Right cardiac atrium (tissue), 5 donors: ENCODE measurements at regions not wholly inside any gene's neighbourhood (a gene's known extent, or its start where the extent isn't known, plus 50 kb on each side); places are given as distances from the start of the nearest gene placed in this dataset.
"Not testable (repeated sequence)": the region's sequence is repeated elsewhere in the genome, so short reads cannot be mapped to it uniquely, and the experiment has no call there.

Source experiments
- ATAC-seq, 2 donors: fragments of 200-7000 bp; cut with Tn5 transposase; one replicate each; pipeline versions ENCODE4 v1.8.0 to v1.9.1; 2020; ENCODE audit warnings: moderate library complexity in 2 of 2, mild to moderate bottlenecking in 1 of 2
- DNase-seq, 3 donors: peaks; one replicate each; pipeline ENCODE4 v3.0.0-alpha.2; 2020
- H3K27ac ChIP-seq: one replicate; pipeline ENCODE4 v1.5.1; 2013; ENCODE audit warnings: mild to moderate bottlenecking, low read length, control low read depth, moderate library complexity
- H3K27me3 ChIP-seq: one replicate; pipeline ENCODE4 v1.6.1; 2013; ENCODE audit not compliant: control insufficient read depth, insufficient read depth
- H3K4me1 ChIP-seq: one replicate; pipeline ENCODE4 v1.6.1; 2013; ENCODE audit warnings: low read length; ENCODE audit not compliant: control insufficient read depth, insufficient read depth
- H3K4me3 ChIP-seq: one replicate; pipeline ENCODE4 v1.5.1; 2013; ENCODE audit warnings: low read length, control low read depth
- H3K9me3 ChIP-seq: one replicate; pipeline ENCODE4 v1.6.1; 2013; ENCODE audit warnings: low read length; ENCODE audit not compliant: control insufficient read depth
- WGBS: extraction: QIAGEN DNeasy Blood & Tissue Kit; methylation state at CpG from one replicate; pipeline ENCODE4 v1.1.7; 2013; 5-methylcytosine and 5-hydroxymethylcytosine counted together
- intact Hi-C, 4 donors: fragments of 100-400 bp; cut with DNase I; formaldehyde crosslinking; loops; one replicate each; pipeline versions ENCODE4 v1.11.0 to v1.14.0; 2022 to 2023
- donor health status: healthy with polysubstance abuse.
- donor health status: DM: no; HTN: yes; CAD: no.
- donor health status: DM: no; HTN: no; CAD: no.
- donor health status: DM: no; HTN: yes; CAD: no; lungs with severe emphysema.
- donor health status: DM: yes; HTN: yes; CAD: no.

DNA sequence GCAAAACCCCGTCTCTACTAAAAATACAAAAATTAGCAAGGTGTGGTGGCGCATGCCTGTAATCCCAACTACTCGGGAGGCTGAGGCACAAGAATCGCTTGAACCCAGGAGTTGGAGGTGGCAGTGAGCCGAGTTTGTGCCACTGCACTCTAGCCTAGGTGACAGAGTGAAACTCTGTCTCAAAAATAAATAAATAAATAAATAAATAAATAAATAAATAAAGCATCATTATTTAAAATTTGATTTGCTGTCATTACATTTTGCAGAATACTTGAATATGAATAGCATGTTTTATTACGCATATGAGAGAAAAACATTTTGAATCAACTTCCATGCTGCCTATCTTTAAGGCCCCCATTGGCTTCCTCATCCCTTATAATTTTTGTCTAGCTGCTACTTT lies 53.4 kb upstream of the MED14 start:
- H3K27me3 ChIP-seq, ATAC-seq, H3K27ac ChIP-seq, intact Hi-C loops, H3K4me3 ChIP-seq, H3K9me3 ChIP-seq, H3K4me1 ChIP-seq, DNase-seq: not testable (repeated sequence)
- WGBS: 97% methylated on average over 6 of the region's 6 CpGs

DNA sequence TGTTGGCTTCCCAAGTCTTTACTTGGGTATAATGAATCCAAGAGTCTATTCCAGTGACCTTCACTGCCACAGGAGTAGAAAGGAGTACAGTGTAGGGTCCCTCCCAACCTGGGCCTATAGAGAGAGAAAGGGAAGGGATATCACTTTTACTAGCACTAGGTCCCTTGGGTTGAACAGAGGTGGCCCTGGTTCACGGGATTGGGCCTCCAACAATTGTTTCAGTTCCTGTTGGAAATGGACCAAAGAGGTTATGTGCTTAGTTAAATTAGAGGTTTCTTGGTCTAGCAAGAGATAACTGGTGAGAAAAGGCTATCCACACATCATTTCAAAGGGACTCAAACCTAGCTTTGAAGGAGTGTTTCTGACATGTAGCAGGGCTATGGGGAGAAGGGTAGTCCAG lies 57.1 kb upstream of the MED14 start:
- WGBS: 54% methylated on average over 1 of the region's 1 CpG
- ATAC-seq: no peak
- no peaks in the 10 kb centered on the region for H3K9me3 ChIP-seq
- H3K27ac ChIP-seq: no peak overlapping the region
- no peak overlapping the region for H3K4me3 ChIP-seq
- H3K4me1 ChIP-seq: peaks cover 1% of the 10 kb centered on the region
- DNase-seq: no peak
- intact Hi-C loops: loop anchor here in 3 of 4 donors (5.0 to 10.0 kb wide), 3 partner anchors 128 to 140 kb away; no protein-coding TSS in a partner anchor
- H3K27me3 ChIP-seq: no peaks in the 10 kb centered on the region

DNA sequence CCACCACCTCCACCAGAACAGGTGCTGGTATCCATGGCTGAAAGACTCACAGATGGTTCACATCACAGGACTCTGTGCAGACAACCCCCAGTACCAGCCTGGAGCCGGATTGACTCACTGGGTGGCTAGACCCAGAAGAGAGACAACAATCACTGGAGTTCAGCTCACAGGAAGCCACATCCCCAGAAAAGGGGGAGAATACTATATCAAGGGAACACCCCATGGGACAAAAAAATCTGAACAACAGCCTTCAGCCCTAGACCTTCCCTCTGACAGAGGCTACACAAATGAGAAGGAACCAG lies 59.4 kb upstream of the MED14 start:
- H3K4me3 ChIP-seq, H3K9me3 ChIP-seq, H3K27me3 ChIP-seq, H3K27ac ChIP-seq, DNase-seq, H3K4me1 ChIP-seq, ATAC-seq: not testable (repeated sequence)
- intact Hi-C loops: loop anchor here in 3 of 4 donors (5.0 to 10.0 kb wide), 3 partner anchors 130 to 142 kb away; no protein-coding TSS in a partner anchor
- WGBS: 66% methylated on average over 1 of the region's 1 CpG

DNA sequence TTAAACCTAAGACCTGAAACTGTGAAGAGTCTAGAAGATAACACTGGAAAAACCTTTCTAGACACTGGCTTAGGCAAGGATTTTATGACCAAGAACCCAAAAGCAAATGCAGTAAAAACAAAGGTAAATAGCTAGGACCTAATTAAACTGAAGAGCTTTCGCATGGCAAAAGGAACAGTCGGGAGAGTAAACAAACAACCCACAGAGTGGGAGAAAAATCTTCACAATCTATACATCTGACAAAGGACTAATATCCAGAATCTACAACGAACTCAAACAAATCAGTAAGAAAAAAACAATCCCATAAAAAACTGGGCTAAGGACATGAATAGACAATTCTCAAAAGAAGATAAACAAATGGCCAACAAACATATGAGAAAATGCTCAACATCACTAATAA lies 64.4 kb upstream of the MED14 start:
- intact Hi-C loops: loop anchor here in 2 of 4 donors (10.0 kb wide), 2 partner anchors 135 to 145 kb away; no protein-coding TSS in a partner anchor
- H3K4me1 ChIP-seq, H3K27me3 ChIP-seq, ATAC-seq, H3K4me3 ChIP-seq, H3K27ac ChIP-seq, H3K9me3 ChIP-seq, DNase-seq: not testable (repeated sequence)
- 88% methylated on average over 3 of the region's 3 CpGs for WGBS

DNA sequence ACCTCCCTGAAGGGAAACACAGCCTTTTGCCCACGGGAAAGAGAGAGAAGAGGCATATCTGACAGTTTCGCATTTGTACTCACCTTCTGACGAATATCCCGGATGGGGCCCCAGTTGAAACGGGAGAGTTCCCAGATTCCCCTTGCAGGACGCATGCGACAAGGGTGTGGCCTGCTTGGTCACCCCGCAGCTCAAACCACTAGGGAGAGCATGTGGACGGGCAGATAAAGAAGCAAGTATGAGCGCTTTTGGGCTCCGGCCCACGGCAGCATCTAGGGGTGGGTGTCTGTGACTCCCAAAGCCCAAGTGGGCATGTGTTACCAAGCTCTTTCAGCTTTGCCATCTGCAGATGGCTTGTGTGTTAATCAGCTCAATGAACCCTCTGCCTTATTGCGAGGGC lies 70.1 kb upstream of the MED14 start:
- Histone ChIP-seq H3K9me3 (no peaks in the 10 kb centered on the region), H3K4me3 (no peak overlapping the region), H3K27ac (no peak overlapping the region), H3K27me3 (no peaks in the 10 kb centered on the region), H3K4me1 (peaks cover 2% of the 10 kb centered on the region)
- ATAC-seq (no peak), DNase-seq (no peak)
- WGBS: 86% methylated on average over 13 of the region's 13 CpGs
- intact Hi-C loops: no loop called here

DNA sequence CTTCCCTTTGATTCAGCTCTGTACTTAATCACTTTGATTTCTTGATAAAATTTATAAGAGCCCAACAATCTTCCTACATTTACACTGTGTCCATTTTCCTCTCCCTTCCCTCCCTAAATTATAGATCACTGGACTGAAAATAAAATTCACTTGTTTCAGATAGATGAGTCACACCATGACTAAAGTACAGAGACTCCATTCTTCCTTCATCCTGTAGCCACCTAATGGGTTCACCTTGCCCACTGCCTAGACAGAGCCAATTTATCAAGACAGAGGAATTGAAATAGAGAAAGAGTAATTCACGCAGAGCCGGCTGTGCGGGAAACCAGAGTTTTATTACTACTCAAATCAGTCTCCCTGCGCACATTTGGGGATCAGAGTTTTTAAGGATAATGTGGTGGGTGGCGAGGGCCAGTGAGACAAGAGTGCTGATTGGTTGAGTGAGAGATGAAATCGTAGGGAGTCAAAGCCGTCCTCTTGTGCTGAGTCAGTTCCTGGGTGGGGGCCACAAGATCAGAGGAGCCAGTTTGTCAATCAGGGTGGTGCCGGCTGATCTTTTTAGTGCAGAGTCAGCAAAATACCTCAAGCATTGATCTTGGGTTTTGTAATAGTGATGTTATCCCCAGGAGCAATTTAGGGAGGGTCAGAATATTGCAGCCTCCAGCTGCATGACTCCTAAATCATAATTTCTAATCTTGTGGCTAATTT lies 71.3 kb upstream of the MED14 start:
- no peaks in the 10 kb centered on the region for H3K27me3 ChIP-seq
- H3K4me3 ChIP-seq: no peak overlapping the region
- DNase-seq: no peak
- intact Hi-C loops: no loop called here
- H3K27ac ChIP-seq: no peak overlapping the region
- H3K4me1 ChIP-seq: peaks cover 2% of the 10 kb centered on the region
- no peak for ATAC-seq
- no peaks in the 10 kb centered on the region for H3K9me3 ChIP-seq
- WGBS: 80% methylated on average over 8 of the region's 8 CpGs

DNA sequence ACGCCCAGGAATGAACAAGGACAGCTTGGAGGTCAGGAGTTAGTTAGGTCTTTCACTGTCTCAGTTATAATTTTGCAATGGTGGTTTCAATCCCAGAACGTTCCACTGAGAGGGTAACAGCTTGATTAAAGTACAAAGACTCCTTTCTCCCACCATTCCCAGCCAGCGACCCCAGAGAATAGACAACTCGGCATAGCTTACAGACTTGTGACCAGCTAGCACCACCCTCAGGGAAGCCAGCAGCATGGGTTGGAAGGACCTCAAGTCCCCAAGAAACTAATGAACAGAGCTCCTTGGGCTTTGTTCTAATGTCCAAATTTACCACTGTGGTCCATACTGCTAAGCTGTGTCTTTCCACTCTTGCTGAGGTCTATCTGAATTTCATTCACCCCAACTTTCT lies 72.0 kb upstream of the MED14 start:
- peaks cover 2% of the 10 kb centered on the region for H3K4me1 ChIP-seq
- no peak overlapping the region for H3K4me3 ChIP-seq
- no peak for DNase-seq
- intact Hi-C loops: no loop called here
- peak; percentile 57 to 64 for ATAC-seq
- no peak overlapping the region for H3K27ac ChIP-seq
- 38% methylated on average over 4 of the region's 4 CpGs for WGBS
- H3K27me3 ChIP-seq: no peaks in the 10 kb centered on the region
- no peaks in the 10 kb centered on the region for H3K9me3 ChIP-seq

DNA sequence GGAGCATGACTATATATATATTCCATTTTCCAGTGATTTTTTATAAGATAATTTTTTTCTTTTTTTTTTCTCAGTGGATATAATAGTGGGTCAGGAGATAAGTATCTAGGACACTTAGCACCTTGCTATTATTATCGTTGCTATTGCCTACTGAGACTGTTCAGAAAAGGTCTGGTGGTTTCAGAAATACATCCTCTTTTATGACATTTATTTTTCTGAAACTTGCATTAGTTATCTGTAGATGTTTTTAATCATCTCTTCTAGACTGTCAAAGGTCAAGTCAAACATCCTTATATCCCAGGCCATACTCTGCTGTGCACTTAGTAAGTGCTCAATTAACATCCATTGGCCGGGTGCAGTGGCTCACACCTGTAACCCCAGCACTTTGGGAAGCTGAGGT lies 72.9 kb upstream of the MED14 start:
- 85% methylated on average over 2 of the region's 2 CpGs for WGBS
- DNase-seq (no peak), ATAC-seq (no peak)
- Histone ChIP-seq H3K27ac (no peak overlapping the region), H3K9me3 (no peaks in the 10 kb centered on the region), H3K4me3 (no peak overlapping the region), H3K27me3 (no peaks in the 10 kb centered on the region), H3K4me1 (peaks cover 2% of the 10 kb centered on the region)
- intact Hi-C loops: no loop called here

DNA sequence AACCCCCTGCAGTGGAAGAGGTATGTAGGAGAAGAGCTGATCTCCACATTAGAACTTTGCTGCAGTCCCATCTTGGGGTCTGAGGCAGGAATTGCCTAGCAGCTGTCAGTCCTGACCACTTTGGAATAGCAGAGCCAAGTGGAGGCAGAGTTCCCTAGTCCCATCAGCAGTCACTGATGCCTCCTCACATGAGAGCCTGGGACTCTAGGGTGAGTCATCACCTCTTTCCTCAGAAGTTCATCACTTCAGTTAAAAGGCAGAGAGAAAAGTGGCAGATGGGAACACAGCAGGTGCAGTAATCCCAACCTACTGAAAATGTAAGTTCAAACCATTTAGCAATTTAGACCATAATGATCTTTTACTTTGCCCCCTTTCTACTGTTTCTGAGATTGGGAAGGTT lies 73.9 kb upstream of the MED14 start:
- no peak for DNase-seq
- H3K27me3 ChIP-seq: no peaks in the 10 kb centered on the region
- intact Hi-C loops: no loop called here
- H3K9me3 ChIP-seq: no peaks in the 10 kb centered on the region
- H3K4me3 ChIP-seq: no peak overlapping the region
- H3K4me1 ChIP-seq: peaks cover 2% of the 10 kb centered on the region
- no peak for ATAC-seq
- H3K27ac ChIP-seq: no peak overlapping the region

DNA sequence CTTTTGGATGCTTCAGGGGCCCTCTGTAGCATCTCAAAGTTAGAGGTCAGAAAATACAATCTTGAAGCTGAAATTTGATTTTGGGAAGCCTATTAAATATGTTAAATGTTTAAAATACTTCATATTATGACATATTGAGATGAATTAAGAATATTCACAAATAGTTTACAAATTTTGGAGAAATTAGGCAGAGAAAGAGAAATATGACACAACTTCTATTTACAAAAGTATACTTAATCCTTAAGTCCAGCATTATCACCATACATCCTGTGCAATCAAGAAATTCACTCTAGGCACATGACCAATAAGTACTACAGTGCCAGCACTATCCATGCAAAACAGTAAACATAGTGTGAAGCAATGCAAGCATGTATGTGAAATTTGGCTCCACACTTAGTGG lies 79.7 kb upstream of the MED14 start:
- intact Hi-C loops, H3K4me1 ChIP-seq, ATAC-seq, H3K9me3 ChIP-seq, H3K4me3 ChIP-seq, DNase-seq, H3K27ac ChIP-seq, H3K27me3 ChIP-seq: not testable (repeated sequence)

DNA sequence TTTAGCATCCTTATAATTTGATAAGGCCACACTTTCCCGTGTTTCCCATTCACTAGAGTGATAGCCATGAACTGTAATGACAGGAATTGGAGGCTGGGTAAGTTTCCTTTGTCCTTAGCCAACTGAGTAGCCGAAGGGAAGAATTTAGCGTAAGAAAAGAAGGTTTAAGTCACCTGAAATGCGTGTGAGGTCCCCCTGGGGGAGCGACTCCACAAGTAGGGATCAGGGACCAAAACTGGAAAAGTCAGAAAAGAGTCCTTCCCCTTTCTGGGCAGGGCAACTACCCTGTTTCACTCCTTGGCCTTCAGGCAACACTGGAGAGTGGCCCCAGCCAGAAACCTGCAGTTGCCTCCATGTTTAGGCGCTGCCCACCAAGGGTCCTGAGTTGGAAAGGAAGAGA lies 81.6 kb upstream of the MED14 start:
- Histone ChIP-seq H3K4me3 (no peak overlapping the region), H3K27ac (no peak overlapping the region), H3K4me1 (no peaks in the 10 kb centered on the region), H3K9me3 (no peaks in the 10 kb centered on the region), H3K27me3 (no peaks in the 10 kb centered on the region)
- ATAC-seq: no peak
- intact Hi-C loops: no loop called here
- 79% methylated on average over 6 of the region's 6 CpGs for WGBS
- DNase-seq: no peak

DNA sequence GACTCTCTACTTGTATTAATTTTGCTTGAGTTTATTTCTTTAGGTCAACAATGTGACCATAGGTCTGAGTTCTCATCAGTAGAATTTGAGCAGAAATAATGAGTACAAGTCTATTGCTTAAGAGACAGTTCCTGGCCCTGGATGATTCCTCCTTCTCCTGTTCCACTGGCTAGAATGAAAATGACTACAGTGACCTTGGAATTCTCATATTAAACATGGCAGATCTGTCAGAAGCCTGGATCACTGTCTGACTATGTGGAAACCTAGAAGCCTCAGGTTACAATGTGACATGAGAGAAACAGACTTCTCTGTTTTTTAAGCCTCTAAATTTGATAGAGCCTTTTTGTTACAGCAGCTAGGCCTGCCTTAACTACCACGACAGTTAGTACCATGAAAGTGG lies 82.9 kb upstream of the MED14 start:
- no peak overlapping the region for H3K27ac ChIP-seq
- H3K9me3 ChIP-seq: no peaks in the 10 kb centered on the region
- 100% methylated on average over 1 of the region's 1 CpG for WGBS
- ATAC-seq: no peak
- no peak overlapping the region for H3K4me3 ChIP-seq
- H3K4me1 ChIP-seq: no peaks in the 10 kb centered on the region
- no peak for DNase-seq
- no peaks in the 10 kb centered on the region for H3K27me3 ChIP-seq
- intact Hi-C loops: no loop called here
